ENCODE measurements at regions not wholly inside any gene's neighbourhood (a gene's known extent, or its start where the extent isn't known, plus 50 kb on each side); places are given as distances from the start of the nearest gene placed in this dataset.

DNA sequence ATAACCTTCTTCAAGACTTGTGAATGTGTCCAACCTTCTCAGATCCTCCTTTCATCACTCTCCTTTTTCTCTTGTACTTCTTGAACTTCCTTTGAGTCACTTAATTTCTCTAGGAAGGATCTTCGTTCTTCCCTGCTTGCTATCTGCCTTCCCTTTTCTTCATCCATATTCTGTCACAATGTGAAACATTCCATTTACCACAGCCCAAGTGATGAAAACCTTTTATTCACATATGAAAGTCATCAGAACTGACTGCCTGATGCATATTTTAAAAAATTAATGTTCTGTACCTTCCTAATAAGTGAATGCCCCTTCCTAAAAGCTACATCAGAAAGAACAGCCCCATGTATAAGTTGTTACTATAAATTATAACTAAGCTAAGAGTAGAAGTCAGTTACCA lies 520.4 kb upstream of the LUZP2 start:
- TF ChIP-seq POLR2A (IDR thresholded peaks at IDR 0.05), result no peak
- TF ChIP-seq, protein P1, sequence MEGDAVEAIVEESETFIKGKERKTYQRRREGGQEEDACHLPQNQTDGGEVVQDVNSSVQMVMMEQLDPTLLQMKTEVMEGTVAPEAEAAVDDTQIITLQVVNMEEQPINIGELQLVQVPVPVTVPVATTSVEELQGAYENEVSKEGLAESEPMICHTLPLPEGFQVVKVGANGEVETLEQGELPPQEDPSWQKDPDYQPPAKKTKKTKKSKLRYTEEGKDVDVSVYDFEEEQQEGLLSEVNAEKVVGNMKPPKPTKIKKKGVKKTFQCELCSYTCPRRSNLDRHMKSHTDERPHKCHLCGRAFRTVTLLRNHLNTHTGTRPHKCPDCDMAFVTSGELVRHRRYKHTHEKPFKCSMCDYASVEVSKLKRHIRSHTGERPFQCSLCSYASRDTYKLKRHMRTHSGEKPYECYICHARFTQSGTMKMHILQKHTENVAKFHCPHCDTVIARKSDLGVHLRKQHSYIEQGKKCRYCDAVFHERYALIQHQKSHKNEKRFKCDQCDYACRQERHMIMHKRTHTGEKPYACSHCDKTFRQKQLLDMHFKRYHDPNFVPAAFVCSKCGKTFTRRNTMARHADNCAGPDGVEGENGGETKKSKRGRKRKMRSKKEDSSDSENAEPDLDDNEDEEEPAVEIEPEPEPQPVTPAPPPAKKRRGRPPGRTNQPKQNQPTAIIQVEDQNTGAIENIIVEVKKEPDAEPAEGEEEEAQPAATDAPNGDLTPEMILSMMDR (IDR thresholded peaks at IDR 0.05), result no peak

DNA sequence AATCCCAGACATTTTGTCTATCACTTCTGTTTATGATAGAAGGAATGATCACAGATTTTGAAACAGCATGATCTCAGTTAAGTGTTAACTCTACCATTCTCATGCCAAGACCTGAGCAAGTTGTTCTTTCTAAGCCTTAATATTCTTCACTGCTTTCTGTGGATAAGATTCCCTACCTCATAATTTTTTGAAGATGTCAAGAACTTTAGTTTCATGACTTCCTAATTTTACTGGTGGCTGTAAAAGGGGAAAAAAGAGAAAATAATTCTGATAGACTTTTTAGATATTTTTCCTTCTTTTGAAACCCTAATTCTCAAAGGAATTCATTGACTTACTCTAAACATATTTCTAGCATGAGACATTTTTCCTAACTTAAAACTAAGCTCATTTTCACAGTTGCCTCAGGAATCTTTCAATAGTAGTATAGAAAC lies 520.0 kb upstream of the LUZP2 start:
- no peaks in the 10 kb centered on the region for H3K4me1 ChIP-seq
- peaks cover 0 to 4% (median 0%) of the 10 kb centered on the region in 3 donors for H3K9me3 ChIP-seq
- no peaks in the 10 kb centered on the region for H3K27me3 ChIP-seq
- H3K27ac ChIP-seq, result no peak overlapping the region
- no peak for DNase-seq
- no peaks in the 10 kb centered on the region for H3K36me3 ChIP-seq
- intact Hi-C loops (cut with DNase I), result no loop called here
- no peak for TF ChIP-seq POLR2A (IDR thresholded peaks at IDR 0.05)
- TF ChIP-seq, protein P1 (IDR thresholded peaks at IDR 0.05), result no peak
- H3K4me3 ChIP-seq, result no peak overlapping the region

More for the DNA sequence above, 520.4 kb upstream of the LUZP2 start:
- intact Hi-C loops (cut with DNase I), result no loop called here
- no peaks in the 10 kb centered on the region for H3K4me1 ChIP-seq
- H3K4me3 ChIP-seq, result no peak overlapping the region
- H3K9me3 ChIP-seq, result peaks cover 0 to 4% (median 0%) of the 10 kb centered on the region in 3 donors
- WGBS, 2 donors, result 40 to 65% methylated on average over 1 of the region's 1 CpG
- no peaks in the 10 kb centered on the region for H3K27me3 ChIP-seq
- no peaks in the 10 kb centered on the region for H3K36me3 ChIP-seq
- no peak for DNase-seq
- no peak overlapping the region for H3K27ac ChIP-seq

DNA sequence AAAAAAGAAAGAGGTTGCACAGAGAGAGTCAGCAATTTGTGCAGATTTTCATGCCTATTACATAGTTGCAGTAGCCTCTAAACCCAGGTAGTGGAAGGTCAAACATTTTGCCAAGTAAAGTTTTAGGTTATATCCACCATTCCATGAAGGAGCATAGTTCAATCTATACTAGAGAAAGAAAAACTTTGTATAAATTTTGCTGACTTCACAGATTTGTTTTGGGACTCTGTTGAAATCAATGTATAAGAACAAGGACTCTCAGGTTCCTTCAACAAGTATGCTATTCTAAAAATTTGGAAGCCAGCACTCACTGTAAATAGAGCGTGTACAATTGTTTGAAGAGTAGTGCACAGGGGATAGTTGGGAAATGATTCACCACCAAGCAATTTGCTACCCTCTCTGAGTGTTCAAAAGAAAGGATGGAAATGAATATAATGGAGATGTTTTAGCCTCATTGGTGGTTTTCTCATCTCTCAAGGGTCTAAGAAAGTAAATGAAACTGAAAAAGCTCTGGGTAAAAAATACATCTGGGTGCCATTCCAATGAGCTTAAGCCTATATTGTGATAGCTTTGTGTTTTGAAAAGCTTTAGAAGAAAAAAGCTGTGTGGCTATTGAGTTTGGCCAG lies 508.4 kb upstream of the LUZP2 start:
- H3K27me3 ChIP-seq, result no peaks in the 10 kb centered on the region
- H3K4me3 ChIP-seq, result no peak overlapping the region
- no peak for DNase-seq
- no peaks in the 10 kb centered on the region for H3K9me3 ChIP-seq
- no peak overlapping the region for H3K27ac ChIP-seq
- no peak for TF ChIP-seq POLR2A (IDR thresholded peaks at IDR 0.05)
- no peaks in the 10 kb centered on the region for H3K36me3 ChIP-seq
- intact Hi-C loops (cut with DNase I), result no loop called here
- H3K4me1 ChIP-seq, result no peaks in the 10 kb centered on the region
- 65% methylated on average over 1 of the region's 1 CpG for WGBS, 2 donors

DNA sequence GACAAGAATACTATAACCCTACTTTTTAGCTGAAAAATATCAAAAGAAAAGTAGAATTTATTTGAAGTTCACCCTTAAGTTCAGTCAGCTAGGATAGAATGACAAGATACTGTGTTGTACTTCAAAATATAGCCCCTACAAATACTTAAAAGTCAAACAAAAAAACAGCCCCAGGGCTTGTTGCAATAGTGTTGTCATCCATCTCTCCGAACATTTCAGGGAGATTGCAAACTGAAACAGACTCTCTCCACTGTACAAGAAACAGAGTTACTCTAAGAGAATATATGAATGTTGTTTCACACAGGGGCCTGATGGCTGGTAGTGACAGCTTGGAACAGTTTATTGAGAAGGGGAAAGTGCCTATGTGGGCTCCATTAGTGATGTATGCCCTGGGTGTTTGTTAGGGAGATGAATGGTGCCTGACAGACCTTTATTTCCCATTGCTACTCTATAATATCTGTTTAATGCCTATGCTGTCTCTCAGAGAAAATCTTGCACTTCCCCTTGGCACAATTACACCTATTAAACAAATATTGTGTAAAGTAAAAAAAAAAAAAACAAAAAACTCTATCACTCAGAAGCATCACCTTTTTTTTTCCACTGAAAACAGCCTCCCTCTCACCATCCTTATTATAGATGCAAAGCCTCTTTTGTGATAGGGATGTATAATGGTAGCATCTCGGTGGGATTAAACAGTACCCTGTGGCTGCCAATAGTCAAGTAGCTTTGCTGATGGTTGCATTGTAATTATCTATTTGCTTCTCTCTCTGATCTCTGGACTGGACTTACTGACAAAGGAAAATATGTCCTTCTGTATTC lies 506.3 kb upstream of the LUZP2 start:
- WGBS, 2 donors, result 62 to 68% methylated on average over 2 of the region's 2 CpGs
- Histone ChIP-seq H3K36me3 (no peaks in the 10 kb centered on the region), H3K27ac (no peak overlapping the region), H3K27me3 (no peaks in the 10 kb centered on the region), H3K4me3 (no peak overlapping the region), H3K9me3 (no peaks in the 10 kb centered on the region), H3K4me1 (no peaks in the 10 kb centered on the region)
- intact Hi-C loops (cut with DNase I), result no loop called here
- no peak for DNase-seq
- TF ChIP-seq, protein P1 (IDR thresholded peaks at IDR 0.05), result no peak
- no peak for TF ChIP-seq POLR2A (IDR thresholded peaks at IDR 0.05)

- intact Hi-C loops (cut with DNase I), result no loop called here
- H3K4me1 ChIP-seq, result no peaks in the 10 kb centered on the region
- WGBS, 2 donors, result 34 to 57% methylated on average over 2 of the region's 2 CpGs
- H3K9me3 ChIP-seq, result no peaks in the 10 kb centered on the region
- no peaks in the 10 kb centered on the region for H3K36me3 ChIP-seq
- DNase-seq, result no peak
- TF ChIP-seq POLR2A (IDR thresholded peaks at IDR 0.05), result no peak
- H3K27ac ChIP-seq, result no peak overlapping the region
- H3K27me3 ChIP-seq, result no peaks in the 10 kb centered on the region
- H3K4me3 ChIP-seq, result no peak overlapping the region
Measured at GRCh38 chr11:23991165-23991539, 505.7 kb upstream of the LUZP2 start.

DNA sequence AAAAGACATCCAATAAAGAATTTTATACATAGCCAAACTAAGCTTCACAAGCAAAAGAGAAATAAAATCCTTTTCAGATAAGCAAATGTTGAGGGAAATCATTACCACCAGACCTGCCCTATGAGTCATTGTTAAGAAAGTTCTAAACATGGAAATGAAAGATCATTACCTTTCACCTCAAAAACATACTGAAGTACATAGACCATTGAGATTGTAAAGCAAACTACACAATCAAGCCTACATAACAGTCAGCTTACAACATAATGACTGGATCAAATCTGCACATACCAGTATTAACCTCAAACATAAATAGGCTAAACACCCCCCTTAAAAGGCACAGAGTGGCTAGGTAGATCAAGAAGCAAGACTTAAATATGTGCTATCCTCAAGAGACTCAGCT lies 501.0 kb upstream of the LUZP2 start:
- TF ChIP-seq POLR2A (IDR thresholded peaks at IDR 0.05), result no peak
- TF ChIP-seq, protein P1 (IDR thresholded peaks at IDR 0.05), result no peak
- DNase-seq, result no peak
- Histone ChIP-seq H3K9me3 (no peaks in the 10 kb centered on the region), H3K36me3 (no peaks in the 10 kb centered on the region), H3K4me1 (no peaks in the 10 kb centered on the region), H3K27me3 (no peaks in the 10 kb centered on the region), H3K4me3 (no peak overlapping the region), H3K27ac (no peak overlapping the region)
- intact Hi-C loops (cut with DNase I), result no loop called here

Data from esophagus squamous epithelium (tissue), 5 donors.